ENCODE measurements at regions not wholly inside any gene's neighbourhood (a gene's known extent, or its start where the extent isn't known, plus 50 kb on each side); places are given as distances from the start of the nearest gene placed in this dataset.

DNA sequence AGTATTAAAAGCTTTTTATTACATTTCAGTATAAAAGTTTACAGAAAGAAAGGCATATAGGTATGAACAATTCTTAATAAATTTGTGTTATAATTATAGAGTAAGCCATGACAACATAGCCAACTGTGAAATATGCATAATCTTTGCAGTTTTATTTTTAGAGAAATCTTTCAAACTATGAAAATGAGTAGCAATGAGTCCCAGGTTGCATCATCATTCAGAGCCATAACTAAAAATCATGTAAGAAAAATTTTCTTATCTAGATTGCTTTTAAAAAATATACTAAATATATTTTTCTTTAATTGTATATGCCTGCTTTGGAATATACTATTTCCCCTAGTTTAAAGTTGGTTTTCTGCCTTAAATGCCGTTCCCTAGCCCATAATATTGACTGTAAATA, 54.8 kb upstream of the NAF1 start:
- no peak for ATAC-seq (ENCODE audit: low read depth in 2 of 2)
- H3K36me3 Mint-ChIP-seq: no peaks in the 10 kb centered on the region
- no peaks in the 10 kb centered on the region for H3K4me1 Mint-ChIP-seq
- Histone ChIP-seq H3K27me3 (ENCODE audit: control insufficient read depth, insufficient read depth, low read length) (no peaks in the 10 kb centered on the region), H3K27ac (ENCODE audit: insufficient read depth, low read length, poor library complexity, severe bottlenecking) (no peak overlapping the region), H3K4me1 (ENCODE audit: control insufficient read depth, insufficient read depth, low read length, poor library complexity, severe bottlenecking) (no peaks in the 10 kb centered on the region), H3K36me3 (ENCODE audit: control insufficient read depth, insufficient read depth, low read length) (no peaks in the 10 kb centered on the region), H3K9me3 (ENCODE audit: control insufficient read depth in 2 of 2, low read length in 2 of 2) (no peaks in the 10 kb centered on the region), H3K4me3 (ENCODE audit: low read depth, low read length) (no peak overlapping the region)
- H3K9me3 Mint-ChIP-seq: peaks cover 0 to 6% (median 0%) of the 10 kb centered on the region in 7 donors
- no peak overlapping the region for H3K4me3 Mint-ChIP-seq
- DNase-seq: no peak
- H3K27me3 Mint-ChIP-seq: no peaks in the 10 kb centered on the region
- H3K27ac Mint-ChIP-seq: no peak overlapping the region

DNA sequence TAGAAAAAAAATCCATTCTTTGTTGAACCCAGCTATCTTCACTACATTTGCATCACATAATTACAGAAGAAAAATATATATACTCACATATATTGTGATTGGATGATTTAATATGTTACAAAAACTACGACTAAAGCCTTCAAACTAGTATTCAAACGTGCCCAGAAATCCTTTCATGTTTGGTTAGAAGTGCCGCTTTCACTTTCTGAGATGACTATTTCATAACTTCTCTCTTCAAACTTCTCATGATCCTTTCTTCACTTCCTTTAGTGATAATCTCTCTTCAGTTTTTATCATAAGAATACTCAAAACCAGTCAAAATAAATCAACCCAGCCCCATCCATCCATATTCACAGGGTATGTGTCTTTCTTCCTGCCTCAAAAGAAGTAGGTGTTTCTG, 50.8 kb upstream of the NAF1 start:
- no peaks in the 10 kb centered on the region for H3K27me3 Mint-ChIP-seq
- no peak for ATAC-seq (ENCODE audit: low read depth in 2 of 2)
- H3K4me1 Mint-ChIP-seq: no peaks in the 10 kb centered on the region

More for the DNA sequence above, 50.8 kb upstream of the NAF1 start:
- no peak overlapping the region for H3K27ac ChIP-seq (ENCODE audit: insufficient read depth, low read length, poor library complexity, severe bottlenecking)
- DNase-seq: no peak
- H3K36me3 Mint-ChIP-seq: no peaks in the 10 kb centered on the region
- H3K9me3 ChIP-seq (ENCODE audit: control insufficient read depth in 2 of 2, low read length in 2 of 2): no peaks in the 10 kb centered on the region
- H3K27ac Mint-ChIP-seq: no peak overlapping the region
- no peak overlapping the region for H3K4me3 ChIP-seq (ENCODE audit: low read depth, low read length)
- H3K9me3 Mint-ChIP-seq: no peaks in the 10 kb centered on the region
- H3K4me3 Mint-ChIP-seq: no peak overlapping the region
- no peaks in the 10 kb centered on the region for H3K27me3 ChIP-seq (ENCODE audit: control insufficient read depth, insufficient read depth, low read length)
- no peaks in the 10 kb centered on the region for H3K36me3 ChIP-seq (ENCODE audit: control insufficient read depth, insufficient read depth, low read length)
- no peaks in the 10 kb centered on the region for H3K4me1 ChIP-seq (ENCODE audit: control insufficient read depth, insufficient read depth, low read length, poor library complexity, severe bottlenecking)
